ENCODE measurements at regions not wholly inside any gene's neighbourhood (a gene's known extent, or its start where the extent isn't known, plus 50 kb on each side); places are given as distances from the start of the nearest gene placed in this dataset.

DNA sequence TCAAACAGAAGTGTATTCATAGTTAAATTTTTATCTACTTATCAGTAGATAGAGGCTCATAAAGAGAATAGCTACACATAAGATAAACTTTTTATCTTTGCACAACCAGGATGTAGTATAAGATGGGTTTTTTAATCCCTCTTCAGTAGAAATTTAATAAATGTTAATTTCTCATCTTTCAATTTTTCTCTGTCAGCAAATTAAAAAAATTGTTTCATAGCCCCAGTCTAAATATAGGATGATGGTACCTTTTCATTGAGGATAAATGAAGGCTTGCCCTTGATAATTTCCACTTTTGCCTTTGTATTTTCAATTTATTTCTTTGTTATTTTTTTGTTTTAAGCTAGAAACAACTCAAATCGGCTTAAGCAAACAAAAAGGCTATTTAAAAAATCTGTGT is 251.2 kb upstream of the NOX3 start:
- DNase-seq: no peak

DNA sequence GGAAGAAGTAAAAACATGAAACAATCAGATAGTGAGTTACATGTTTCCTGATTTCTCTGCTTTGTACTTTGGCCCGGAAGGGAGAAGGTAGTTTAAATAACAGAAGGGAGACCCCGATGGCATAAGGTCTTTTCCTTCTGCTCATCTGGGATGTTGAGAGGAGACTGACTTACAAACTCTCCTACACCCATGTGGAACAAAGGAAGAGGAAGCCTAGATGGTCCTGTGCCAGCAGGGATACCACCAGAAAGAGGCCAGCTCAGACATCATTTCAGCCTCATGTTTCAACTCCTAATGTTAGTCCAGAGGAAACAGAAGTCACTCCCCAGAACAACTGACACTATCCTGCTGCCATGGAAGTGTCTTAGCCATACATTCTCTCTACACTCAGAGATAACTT is 250.7 kb upstream of the NOX3 start:
- DNase-seq: no peak

DNA sequence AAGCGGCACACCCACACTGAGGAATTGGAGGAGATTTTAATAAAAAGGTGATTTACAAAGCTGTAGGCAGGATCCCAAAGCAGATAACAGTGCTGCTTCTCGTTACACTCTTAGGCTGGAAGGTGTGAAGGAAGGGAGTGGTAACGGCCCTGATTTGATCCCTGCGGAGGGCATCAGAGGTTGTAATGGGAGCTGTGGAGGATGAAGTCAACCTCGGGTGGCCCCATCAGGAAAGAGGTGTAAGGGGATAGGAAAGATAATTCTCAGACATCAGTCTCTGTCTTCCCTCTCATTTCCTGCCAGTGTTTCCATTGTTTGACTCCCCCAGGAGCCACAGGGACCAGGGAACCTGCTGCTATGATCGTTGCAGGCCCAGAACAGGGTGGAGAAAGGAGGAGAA is 245.7 kb upstream of the NOX3 start:
- no peak for DNase-seq

DNA sequence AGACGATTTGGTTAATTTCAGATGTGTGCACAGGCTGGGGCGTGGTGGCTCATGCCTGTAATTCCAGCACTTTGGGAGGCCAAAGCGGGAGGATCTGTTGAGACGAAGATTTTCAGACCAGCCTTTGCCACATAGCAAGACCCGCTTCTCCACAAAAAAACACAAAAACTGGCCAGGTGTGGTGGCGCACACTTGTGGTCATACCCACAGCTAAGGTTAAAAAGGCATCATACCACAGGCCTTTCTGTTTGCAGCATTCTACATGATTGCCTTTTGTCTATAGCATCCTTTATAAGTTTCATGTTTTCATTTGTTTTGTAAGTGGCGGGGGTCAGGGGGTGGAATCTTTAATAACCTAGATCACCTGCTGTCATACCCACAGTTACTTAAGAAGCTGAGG is 239.9 kb upstream of the NOX3 start:
- no peak for DNase-seq

DNA sequence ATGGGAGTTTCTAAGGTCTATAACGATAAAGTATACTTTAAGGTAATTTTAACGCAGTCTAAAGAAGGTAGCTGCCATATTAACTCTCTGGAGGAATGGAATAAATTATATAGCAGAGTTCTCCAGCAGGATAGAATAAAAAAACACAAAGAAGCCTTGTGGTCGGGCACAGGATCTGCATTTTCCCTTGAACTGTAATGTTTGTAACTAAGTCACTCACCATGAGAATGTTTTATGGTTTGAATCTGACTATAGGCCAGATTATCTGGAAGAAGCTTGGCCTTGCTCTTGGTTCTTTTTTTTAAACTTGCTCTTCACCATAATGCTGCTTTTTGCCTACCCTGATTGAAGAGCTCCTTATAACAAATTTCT is 238.8 kb upstream of the NOX3 start:
- no peak for DNase-seq

DNA sequence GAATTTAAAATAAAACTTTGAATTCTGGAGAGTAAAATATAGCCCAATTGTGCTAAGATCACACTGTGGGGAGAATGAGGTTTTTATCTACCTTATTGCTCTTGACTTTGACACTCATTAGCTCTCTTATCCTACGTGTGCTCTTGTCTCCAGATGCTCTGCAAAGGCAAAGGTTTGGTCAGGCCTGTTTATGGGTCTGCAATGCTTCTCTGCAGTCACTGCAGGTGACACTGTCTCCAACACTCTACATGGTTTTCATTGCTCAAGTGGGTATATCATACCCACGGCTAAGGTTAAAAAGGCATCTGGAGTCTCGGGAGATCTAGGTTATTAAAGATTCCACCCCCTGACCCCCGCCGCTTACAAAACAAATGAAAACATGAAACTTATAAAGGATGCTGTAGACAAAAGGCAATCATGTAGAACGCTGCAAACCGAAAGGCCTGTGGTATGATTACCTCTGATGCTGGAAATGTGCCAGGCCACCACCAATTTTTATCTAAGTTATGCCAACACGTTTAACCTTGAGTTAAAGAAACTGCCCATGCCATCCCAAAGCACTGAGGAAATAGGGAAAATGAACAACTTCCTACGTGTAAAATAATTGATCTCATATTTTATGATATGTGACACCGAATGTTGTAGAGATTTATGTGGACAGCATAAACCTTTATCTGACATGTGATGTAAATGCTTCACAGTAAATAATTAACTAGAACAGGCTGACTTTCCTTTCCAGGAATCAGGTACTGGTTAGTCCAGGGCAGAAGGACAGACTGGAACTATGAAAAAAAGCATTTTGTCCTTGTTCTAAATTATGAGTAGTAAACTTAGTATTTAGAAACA is 238.2 kb upstream of the NOX3 start:
- no peak for DNase-seq

DNA sequence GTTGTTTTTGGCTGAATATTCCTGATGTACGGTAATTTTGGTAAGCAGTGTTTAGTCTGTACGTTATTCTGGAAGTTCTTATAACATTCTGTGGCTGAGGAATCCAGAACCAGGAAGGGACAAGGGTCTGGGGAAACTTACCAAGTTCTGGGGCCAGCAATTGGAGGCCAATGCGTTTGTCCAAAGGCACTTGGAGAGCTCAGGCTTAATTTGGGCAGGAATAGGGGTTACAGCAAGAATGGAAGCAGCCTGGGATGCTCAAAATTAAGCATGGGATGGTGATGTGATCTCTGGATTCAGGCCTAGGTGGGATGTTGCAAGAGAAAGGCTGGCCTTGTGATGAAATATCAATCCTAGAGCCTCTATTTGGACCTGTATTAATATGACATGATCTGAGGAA is 235.2 kb upstream of the NOX3 start:
- no peak for DNase-seq

DNA sequence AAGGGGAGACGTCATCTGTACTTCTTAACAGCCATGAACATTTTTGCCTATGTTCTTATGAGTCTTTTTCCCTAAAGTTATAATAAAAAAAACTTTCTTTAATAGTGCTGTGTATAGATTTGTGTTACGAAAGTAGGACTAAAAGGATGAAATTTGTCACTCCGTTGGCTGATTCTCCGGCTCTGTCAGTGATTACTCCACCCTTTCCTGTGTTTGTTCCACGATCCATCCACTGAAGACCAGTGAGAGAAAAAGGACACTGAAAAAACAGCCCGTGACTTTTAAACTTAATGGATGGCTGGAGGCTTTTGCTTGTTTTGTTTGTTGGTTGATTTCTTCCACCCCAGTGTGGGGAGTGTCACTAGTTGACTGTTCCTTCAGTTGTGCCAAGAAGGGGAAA is 232.0 kb upstream of the NOX3 start:
- DNase-seq: no peak

DNA sequence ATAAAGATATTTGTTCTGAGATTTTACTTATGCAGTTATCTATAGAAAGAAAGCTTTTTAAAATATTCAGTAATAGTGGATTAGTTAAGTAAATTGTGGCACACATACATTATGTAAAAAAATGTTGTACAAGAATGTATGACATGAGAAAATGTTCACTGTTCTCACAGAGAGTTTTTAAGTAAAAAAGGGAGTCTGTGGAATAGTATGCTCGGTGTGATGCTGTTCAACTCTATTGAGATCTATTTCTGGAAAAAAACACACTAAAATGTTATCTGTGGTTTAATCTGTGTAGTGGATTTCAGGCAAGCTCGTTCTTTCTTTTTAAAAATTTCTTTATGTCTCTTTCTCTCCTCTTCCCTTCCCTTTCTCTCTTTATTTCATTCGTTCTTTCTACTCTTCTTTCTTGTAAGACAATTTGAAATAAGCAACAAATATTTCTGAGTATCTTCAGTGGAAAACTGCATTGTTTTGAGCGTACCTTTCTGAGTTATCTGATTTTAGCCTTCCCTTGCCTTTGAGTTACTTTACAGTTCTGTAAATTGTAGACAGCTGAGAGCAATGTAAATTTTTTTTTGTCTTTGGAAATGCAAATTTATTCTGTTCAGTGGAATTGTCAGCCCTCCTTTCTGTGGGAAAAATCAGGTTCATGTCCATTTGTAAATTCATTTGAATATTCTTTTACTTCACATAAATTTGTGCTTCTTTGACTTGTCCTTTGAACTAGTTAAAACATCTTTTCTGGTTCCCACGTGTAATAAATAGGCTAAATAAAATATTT is 229.0 kb upstream of the NOX3 start:
- DNase-seq: no peak

DNA sequence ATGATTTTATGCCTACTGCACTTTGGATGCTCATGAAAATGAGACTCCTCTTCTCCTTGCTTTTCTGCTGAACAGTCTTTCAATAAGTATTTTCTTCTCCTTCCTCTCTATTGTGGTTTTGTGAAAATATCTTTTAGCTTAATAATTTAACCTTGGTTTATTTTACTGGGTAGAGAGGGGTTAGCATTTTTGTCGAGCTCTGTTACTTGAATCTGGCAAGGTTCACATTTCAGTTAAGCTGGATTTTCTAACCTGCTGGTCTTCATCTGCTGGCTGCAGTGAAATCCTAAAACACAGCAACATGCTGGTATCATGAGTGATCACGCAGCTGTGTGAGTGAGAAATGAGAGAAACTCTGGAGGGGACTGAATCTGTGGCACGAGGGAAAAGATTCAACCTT is 222.7 kb upstream of the NOX3 start:
- no peak for DNase-seq

DNA sequence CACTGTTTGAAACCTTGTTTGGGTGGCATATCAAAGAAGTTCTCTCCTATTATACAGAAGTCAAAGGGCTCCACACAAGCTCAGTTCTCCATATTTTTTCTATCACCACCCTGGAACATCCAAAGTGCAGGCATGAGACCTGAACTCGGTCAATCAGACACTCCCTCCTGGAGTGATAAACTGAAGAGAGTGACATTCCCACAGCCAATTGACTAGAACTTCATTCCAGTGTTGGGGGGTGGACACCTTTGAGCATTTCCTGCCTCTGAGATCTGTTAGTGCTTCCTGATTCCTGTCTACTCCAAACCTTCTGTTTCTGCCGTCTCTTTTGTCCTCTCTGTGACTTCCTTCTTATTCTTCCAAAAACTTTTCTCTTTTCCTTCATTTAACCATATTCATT is 220.7 kb upstream of the NOX3 start:
- no peak for DNase-seq

DNA sequence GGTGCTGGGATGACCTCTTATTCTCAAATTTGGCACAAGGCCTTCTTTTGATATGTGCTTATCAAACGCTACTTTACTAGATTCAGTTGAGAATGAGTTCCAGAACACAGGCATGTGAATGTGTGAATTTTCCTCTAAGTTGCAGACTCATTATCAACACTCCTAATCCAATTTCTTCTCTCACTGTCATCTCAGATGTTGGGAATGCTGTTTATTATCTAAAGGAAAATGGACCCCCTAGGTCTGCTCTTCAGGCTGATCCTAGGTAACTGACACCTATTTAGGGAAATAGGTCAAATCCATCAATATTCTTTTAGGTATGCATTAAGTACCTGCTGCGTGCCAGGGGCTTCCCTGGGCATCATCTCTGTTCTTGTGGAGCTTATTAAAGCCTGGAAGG is 215.0 kb upstream of the NOX3 start:
- DNase-seq: no peak

DNA sequence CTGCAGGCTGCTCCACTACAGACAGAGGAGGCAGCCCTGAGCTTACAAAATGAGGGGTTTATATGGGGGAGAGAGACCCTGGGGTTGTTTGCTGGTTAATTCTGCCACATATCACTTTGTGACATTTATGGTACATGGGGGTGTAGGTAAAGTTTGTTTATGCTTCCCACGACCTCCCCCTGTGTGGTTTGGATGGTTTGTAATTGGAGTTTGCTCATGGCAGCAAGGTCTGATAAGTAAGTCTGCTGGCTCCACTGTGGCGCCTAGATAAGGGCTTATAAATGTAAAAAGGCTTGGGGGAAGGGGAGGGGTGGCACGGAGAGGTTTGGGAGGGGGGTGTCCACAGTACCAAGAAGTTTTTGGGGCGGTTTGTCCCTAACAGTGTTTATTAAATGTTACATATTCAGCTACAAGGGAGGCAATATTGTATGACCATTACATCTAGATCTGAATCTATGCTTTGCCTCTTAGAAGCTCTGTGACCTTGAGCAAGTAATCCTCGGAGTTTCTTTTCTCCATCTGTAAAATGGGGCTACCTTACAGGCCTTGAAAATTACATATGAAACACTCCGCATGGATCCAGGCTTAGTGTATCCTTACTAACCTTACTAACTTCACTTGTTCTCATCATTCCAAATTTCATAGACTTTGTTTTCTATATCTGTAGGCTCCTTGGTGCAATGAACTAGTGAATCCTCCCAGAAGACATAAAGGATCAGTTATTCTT is 204.8 kb upstream of the NOX3 start:
- DNase-seq: no peak

DNA sequence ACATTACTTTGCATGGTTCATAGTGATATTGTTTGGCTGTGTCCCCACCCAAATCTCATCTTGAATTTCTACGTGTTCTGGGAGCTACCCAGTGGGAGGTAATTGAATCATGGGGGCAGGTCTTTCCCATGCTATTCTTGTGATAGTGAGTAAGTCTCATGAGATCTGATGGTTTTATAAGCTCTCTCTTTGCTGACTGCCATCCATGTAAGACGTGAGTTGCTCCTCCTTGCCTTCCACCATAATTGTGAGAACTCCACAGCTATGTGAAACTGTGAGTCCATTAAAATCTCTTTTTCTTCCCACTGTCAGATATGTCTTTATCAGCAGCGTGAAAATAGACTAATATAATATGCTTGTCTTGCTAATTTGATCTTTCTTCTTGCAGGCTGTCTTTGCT is 200.4 kb upstream of the NOX3 start:
- no peak for DNase-seq

DNA sequence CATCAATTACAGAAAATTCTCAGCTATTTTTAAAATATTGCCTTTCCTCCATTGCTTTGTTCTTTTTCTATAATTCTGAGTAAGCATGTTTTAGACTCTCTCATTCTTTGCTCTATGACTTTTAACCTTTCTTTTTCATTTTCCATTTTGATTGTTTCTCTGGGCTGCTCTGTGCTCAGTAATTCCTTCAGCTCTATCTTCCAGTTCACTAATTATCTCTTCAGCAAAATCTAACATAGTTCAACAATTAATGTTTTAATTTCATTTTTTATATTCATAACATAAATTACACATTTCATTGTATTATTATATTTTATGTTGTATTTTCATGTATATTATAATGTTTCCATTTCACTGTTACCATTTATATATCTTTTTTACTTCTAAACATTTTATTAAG is 198.8 kb upstream of the NOX3 start:
- no peak for DNase-seq

DNA sequence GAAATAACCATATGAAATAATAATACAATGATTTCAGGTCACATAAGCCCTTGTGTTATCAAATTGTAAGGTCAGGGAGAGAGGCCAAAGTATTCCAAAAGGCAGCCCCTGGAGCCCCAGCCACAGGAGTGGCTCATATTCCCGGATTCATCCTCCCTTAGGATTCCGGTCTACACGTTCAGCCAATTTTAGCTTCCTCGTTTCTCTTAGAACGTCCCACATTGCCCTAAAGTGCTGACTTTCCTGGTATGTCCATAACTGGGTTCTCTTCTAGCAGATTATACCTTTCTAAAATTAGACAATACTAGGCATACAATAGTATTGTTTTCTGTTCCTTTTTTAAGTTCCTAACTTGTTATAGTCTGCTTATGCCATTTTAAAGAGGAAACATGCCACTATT is 192.7 kb upstream of the NOX3 start:
- no peak for DNase-seq

DNA sequence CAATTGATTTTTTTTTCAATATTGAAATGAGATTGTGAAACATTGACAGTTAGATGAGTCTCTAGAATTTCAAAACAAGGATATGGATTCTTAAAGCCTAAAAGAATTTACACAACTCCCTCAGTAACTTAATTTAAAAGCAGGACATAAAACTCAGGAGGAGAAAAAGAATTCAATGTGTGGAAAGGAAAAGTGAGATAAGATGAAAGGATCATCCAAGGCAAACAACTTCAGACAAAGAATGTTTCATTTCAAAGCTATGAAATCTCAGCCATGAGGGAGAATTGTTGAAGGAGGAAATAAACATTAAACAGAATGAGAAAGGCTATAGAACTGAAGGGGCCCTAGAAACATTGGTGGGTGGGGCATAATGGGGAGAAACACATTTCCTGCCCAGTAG is 191.7 kb upstream of the NOX3 start:
- DNase-seq: no peak

DNA sequence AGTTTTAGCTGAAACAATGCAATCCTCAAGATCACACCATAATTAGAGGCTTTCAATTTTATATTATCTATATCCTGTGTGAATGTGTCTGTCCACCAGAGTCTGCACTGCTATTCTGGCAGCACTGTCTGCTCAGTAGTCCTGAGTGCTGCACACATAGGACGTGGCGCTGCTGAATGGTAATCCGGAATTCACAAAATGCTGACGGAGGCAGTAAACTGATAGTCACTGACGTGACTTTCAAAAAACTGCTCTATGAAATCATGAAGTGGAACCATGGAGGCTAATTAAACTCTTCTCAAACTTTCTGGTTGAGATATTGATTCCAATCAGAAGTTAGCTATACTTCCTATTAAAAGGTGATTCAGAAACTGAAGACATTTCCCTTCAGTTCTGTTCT is 190.8 kb upstream of the NOX3 start:
- DNase-seq: no peak

DNA sequence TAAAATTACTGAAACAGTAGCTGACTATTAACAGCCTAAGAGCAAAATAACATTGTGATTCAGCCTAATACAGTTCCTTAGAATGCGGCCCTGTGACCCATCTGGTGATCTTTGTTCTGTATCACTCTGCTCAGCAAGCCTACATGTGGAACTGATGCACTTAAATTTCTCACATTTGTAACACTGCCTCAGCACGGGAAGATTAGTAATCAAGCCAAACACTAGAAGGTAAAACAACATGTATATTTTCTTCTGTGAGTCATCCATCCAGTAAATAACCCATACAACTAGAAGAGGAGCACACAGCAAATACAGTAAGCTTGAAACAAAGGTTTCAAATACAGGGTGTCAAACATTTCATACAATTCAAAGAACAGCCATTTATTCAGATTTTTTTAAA is 189.7 kb upstream of the NOX3 start:
- DNase-seq: no peak

DNA sequence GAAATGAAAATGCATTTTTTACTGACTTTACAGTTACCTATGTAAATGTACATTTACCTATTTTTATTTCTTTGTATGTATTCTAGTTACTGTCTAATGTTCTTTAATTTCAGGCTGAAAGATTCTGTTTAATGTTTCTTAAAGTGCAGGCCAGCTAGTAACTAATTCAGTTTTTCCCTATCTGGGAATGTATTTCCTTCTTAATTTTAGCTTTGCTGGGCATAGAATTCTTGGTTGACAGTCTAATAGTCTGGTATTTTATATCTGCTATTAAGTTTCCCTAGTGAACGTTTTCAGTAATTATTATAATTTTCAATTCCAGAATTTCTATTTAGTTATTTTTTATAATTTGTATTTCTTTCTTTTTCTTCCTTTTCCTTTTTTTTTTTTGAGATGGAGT is 186.0 kb upstream of the NOX3 start:
- DNase-seq: no peak

DNA sequence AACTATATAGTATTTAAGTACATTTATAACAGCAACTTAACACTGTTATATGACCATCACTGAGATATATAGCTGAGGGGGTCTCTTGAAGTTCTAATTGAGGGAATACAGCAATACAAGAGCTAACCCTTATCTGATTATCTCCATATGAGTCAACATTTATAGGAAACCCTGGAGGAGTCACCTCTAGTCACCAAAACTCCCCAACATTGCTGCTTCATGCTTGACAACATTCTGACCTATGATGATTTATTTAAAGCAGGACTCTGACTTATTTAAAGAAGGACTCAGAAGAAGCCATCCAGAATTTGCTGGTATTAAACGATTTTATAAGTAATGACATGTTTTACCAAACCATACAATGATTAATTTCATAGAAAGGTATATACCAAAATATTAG is 182.6 kb upstream of the NOX3 start:
- no peak for DNase-seq

DNA sequence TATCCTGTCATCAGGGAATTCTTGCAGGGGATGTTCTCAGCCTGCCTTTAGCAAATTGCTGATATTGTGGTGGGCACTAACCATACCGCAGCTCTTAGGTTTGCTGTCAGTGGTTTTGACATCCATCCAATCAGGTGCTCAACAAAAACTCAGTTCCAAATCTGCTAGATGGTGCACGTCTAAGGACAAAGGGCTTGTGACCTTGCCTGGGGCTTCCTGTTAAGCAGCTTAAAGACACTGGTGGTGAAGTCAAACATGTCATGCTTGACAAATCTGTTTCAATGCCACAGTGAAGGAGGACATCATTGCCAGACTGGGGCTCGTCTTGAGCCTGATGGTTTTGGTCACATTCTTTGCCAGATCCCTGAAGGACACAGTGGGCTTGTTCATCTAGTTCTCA is 179.8 kb upstream of the NOX3 start:
- DNase-seq: no peak

DNA sequence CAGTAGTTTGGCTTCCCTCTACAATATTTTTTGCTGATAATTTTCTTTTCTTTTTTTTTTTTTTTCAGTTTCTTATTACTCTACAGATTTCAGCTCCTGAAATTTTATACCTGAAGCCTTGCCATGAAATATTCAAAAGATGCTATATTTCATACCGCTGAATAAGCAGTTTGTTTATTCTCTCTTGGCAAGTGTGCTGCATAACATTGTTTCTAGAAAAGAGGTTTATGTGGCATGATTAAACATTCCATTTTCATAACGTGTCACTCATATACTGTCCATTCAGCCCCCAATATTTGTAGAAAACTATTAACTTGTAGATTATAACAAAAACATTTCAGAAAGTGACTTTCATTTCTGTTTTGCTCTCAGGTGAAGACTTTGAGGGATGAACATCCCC is 174.4 kb upstream of the NOX3 start:
- no peak for DNase-seq

DNA sequence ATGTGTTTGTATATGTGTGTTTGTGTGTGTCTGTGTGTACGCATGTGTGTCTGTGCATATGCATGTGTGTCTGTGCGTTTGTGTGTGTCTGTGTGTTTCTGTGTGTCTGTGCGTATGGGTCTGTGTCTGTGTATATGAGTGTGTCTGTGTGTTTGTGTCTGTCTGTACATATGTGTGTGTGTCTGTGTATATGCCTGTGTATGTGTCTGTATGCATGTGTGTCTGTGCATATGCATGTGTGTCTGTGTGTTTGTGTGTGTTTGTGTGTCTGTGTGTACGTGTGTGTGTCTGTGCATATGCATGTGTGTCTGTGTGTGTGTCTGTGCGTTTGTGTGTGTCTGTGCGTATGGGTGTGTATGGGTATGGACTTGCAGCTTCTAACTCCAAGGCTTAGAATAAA is 174.0 kb upstream of the NOX3 start:
- DNase-seq: no peak
